ENCODE measurements at regions not wholly inside any gene's neighbourhood (a gene's known extent, or its start where the extent isn't known, plus 50 kb on each side); places are given as distances from the start of the nearest gene placed in this dataset.
A peak's percentile ranks its signal among the peaks of the same experiment; 100 is the strongest.

DNA sequence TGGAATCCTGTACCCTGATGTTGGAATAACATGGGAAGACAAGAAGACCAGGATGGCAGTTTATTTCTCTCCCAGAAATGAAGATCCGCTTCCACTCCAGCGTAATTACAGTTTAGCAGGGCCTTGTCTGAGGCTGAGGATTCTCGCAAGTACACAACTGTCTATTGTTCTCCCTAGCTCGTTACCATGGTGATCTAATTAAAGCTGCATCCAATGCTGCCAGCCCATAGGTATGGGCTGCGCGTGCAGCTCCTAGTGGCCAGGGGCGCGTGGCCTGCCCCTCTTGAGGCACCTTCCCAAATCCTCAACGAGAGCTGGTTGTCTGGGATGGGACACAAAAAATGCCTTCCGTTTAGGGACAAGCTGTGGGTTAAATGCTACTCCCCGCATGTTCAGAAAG lies 344.9 kb downstream of the CYRIA start:
- TF ChIP-seq, protein P1, sequence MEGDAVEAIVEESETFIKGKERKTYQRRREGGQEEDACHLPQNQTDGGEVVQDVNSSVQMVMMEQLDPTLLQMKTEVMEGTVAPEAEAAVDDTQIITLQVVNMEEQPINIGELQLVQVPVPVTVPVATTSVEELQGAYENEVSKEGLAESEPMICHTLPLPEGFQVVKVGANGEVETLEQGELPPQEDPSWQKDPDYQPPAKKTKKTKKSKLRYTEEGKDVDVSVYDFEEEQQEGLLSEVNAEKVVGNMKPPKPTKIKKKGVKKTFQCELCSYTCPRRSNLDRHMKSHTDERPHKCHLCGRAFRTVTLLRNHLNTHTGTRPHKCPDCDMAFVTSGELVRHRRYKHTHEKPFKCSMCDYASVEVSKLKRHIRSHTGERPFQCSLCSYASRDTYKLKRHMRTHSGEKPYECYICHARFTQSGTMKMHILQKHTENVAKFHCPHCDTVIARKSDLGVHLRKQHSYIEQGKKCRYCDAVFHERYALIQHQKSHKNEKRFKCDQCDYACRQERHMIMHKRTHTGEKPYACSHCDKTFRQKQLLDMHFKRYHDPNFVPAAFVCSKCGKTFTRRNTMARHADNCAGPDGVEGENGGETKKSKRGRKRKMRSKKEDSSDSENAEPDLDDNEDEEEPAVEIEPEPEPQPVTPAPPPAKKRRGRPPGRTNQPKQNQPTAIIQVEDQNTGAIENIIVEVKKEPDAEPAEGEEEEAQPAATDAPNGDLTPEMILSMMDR (IDR thresholded peaks at IDR 0.05) = no peak
- no peak for TF ChIP-seq POLR2A (IDR thresholded peaks at IDR 0.05)
- 86 to 92% (median 90%) methylated on average over 11 of the region's 11 CpGs for WGBS, 4 donors
- H3K9me3 ChIP-seq (replicated peaks in 1 of 3) = no peaks in the 10 kb centered on the region
- intact Hi-C loops (cut with DNase I) = no loop called here
- H3K4me3 ChIP-seq = no peak overlapping the region
- no peak for DNase-seq
- H3K4me1 ChIP-seq (replicated peaks in 1 of 2) = no peaks in the 10 kb centered on the region
- H3K36me3 ChIP-seq (replicated peaks in 1 of 2) = no peaks in the 10 kb centered on the region
- H3K27ac ChIP-seq = no peak overlapping the region
- H3K27me3 ChIP-seq = no peaks in the 10 kb centered on the region

DNA sequence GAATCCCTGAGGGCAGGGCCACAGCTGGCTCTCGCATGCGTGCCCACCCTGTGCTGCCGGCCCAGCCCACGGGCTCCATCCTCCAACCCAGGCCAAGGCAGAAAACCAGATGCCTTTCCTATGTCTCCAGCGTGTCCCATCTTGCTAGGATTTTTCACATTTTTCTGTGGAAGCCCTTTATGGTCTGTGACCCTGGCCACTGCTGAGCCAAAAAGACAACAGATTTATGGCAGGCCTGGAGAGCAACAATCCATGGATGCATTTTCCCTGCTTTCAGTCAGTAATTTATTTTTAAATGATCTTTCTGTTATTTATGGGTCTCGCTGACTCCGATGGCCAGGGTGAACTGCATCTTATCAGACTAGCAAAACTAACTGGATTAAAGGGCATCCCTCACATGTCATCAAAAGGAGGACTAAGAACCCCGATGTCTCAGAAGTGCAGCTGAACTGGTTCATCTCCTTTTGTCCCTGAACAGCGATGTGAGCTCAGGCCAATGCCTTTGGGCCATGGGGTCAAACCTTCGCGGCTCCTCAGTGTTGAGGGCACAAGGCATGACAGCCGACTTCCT lies 346.0 kb downstream of the CYRIA start:
- Histone ChIP-seq H3K9me3 (replicated peaks in 1 of 3) (no peaks in the 10 kb centered on the region), H3K27me3 (no peaks in the 10 kb centered on the region), H3K36me3 (replicated peaks in 1 of 2) (no peaks in the 10 kb centered on the region), H3K27ac (peak overlapping the region in 1 of 5 donors; percentile 40), H3K4me3 (no peak overlapping the region), H3K4me1 (replicated peaks in 1 of 2) (no peaks in the 10 kb centered on the region)
- intact Hi-C loops (cut with DNase I) = no loop called here
- peak in 1 of 7 donors; percentile 22 for DNase-seq
- WGBS, 4 donors = 54 to 66% (median 56%) methylated on average over 7 to 12 of the region's 12 CpGs
- TF ChIP-seq, protein P1 (IDR thresholded peaks at IDR 0.05) = no peak
- no peak for TF ChIP-seq POLR2A (IDR thresholded peaks at IDR 0.05)

DNA sequence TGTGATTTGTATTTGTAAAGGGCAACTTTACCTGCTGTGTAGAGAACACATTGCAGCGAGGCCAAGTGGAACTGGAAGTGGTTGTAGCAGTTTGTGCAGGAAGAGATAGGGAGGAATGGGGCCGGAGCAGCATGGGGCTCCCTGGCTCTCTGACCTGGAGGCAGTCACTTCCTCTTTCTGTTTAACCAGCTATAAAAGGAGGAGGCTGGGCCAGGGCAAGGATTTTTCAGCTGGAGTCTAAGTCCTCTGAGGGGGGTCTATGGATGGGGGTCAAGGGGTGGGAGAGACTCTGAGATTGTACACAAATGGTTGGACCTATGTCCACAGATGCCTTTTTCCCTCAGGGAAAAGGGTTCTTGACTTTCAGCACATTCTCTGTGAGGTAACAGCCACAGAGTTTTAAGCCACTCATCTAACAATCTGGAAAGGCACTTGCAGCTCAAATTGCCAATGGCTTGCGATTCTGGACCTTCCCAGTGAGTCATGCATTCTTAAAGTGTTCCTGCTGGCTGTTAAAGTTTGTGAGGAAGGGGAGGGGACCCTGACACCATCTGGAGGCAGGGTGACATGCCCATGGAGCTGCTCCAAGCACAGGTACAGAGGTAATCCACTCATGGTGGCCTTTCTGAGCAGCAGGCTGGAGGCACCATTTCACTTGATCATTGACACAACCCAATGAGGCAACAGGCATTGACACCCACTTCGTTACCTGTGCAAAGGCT lies 347.0 kb downstream of the CYRIA start:
- Histone ChIP-seq H3K27me3 (no peaks in the 10 kb centered on the region), H3K9me3 (replicated peaks in 1 of 3) (no peaks in the 10 kb centered on the region), H3K4me1 (replicated peaks in 1 of 2) (no peaks in the 10 kb centered on the region), H3K27ac (peak overlapping the region in 1 of 5 donors; percentile 40), H3K36me3 (replicated peaks in 1 of 2) (no peaks in the 10 kb centered on the region), H3K4me3 (no peak overlapping the region)
- intact Hi-C loops (cut with DNase I) = no loop called here
- WGBS, 4 donors = 55 to 70% (median 59%) methylated on average over 4 of the region's 4 CpGs
- DNase-seq = no peak
- no peak for TF ChIP-seq POLR2A (IDR thresholded peaks at IDR 0.05)
- TF ChIP-seq, protein P1 (IDR thresholded peaks at IDR 0.05) = no peak

DNA sequence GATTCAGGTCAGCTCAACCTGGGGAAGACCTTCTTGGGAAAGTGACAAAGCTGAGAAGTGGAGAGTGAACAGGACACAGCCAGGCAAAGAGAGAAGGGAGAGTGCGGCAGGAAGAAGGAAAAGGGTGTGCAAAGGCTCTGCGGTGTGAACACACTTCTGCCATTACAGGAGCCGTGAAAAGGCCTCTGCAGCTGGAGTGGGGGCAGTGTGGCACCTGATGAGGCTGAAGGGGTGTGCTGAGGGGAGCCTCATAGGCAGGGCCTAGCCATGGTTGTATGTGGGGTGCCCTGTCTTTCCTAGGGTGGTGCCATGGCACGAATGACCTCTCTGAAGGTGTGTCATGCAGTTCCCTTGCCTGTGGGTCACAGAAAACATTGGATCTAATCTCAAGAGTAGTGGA lies 347.6 kb downstream of the CYRIA start:
- WGBS, 4 donors = 71 to 84% (median 76%) methylated on average over 3 to 4 of the region's 4 CpGs
- Histone ChIP-seq H3K9me3 (replicated peaks in 1 of 3) (no peaks in the 10 kb centered on the region), H3K4me3 (no peak overlapping the region), H3K4me1 (replicated peaks in 1 of 2) (no peaks in the 10 kb centered on the region), H3K36me3 (replicated peaks in 1 of 2) (no peaks in the 10 kb centered on the region), H3K27me3 (no peaks in the 10 kb centered on the region), H3K27ac (no peak overlapping the region)
- TF ChIP-seq, protein P1 (IDR thresholded peaks at IDR 0.05) = no peak
- DNase-seq = no peak
- intact Hi-C loops (cut with DNase I) = no loop called here
